SK-N-MC (cell line): ENCODE measurements at regions not wholly inside any gene's neighbourhood (a gene's known extent, or its start where the extent isn't known, plus 50 kb on each side); places are given as distances from the start of the nearest gene placed in this dataset.

ENCODE experiments used
- EZH2 ChIP-seq: fragments of 200-600 bp; sonication (generic); IDR thresholded peaks from one replicate; pipeline ENCODE4 v1.6.1; 2017; ENCODE audit warnings: antibody characterized with exemption
- POLR2AphosphoS5 ChIP-seq: IDR thresholded peaks from 2 replicates; pipeline ENCODE4 v1.6.1; 2012; ENCODE audit warnings: mild to moderate bottlenecking, low read depth, low read length, borderline replicate concordance

DNA sequence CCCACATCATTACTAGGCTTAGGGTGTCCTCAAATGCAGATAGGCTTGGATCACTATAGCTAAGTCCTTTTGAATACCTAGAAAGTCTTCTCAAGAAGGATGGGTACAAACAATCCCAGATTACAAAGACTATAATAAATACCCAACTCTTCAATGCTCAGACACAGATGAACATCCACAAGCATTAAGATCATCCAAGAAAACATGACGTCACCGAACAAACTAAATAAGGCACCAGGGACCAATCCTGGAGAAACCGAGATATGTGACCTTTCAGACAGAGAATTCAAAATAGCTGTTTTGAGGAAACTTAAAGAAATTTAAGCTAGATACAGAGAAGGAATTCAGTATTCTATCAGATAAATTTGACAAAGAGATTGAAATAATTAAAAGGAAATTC, 108.0 kb upstream of the PLPP4 start:
- no peak for TF ChIP-seq EZH2
- TF ChIP-seq POLR2AphosphoS5: no peak
